Right ventricle myocardium inferior (tissue), 1 donor: ENCODE measurements at regions not wholly inside any gene's neighbourhood (a gene's known extent, or its start where the extent isn't known, plus 50 kb on each side); places are given as distances from the start of the nearest gene placed in this dataset.

Experiments used
- ATAC-seq: fragments of 200-7000 bp; cut with Tn5 transposase; one replicate; pipeline ENCODE4 v1.9.1; 2020; ENCODE audit warnings: mild to moderate bottlenecking, moderate library complexity
- DNase-seq: peaks from one replicate; pipeline ENCODE4 v3.0.0; 2021; ENCODE audit errors: missing footprints
- intact Hi-C: fragments of 100-400 bp; cut with DNase I; formaldehyde crosslinking; loops from one replicate; pipeline ENCODE4 v1.11.0; 2022
- donor health status: DM: no; HTN: yes; CAD: no; lungs with severe emphysema.

- ATAC-seq = peak; percentile 20
- intact Hi-C loops = no loop called here
- DNase-seq = no peak
Observed at GRCh38 chr9:129352146-129352865, 174.2 kb upstream of the IER5L start.

- intact Hi-C loops = no loop called here
- no peak for ATAC-seq
Observed at GRCh38 chr9:129351642-129352145, 173.6 kb upstream of the IER5L start.

GRCh38 chr9:129351058-129351641, 173.1 kb upstream of the IER5L start:
- intact Hi-C loops = no loop called here
- DNase-seq (no peak), ATAC-seq (no peak)

More at GRCh38 chr9:129351642-129352145, 173.6 kb upstream of the IER5L start:
- DNase-seq = no peak

DNA sequence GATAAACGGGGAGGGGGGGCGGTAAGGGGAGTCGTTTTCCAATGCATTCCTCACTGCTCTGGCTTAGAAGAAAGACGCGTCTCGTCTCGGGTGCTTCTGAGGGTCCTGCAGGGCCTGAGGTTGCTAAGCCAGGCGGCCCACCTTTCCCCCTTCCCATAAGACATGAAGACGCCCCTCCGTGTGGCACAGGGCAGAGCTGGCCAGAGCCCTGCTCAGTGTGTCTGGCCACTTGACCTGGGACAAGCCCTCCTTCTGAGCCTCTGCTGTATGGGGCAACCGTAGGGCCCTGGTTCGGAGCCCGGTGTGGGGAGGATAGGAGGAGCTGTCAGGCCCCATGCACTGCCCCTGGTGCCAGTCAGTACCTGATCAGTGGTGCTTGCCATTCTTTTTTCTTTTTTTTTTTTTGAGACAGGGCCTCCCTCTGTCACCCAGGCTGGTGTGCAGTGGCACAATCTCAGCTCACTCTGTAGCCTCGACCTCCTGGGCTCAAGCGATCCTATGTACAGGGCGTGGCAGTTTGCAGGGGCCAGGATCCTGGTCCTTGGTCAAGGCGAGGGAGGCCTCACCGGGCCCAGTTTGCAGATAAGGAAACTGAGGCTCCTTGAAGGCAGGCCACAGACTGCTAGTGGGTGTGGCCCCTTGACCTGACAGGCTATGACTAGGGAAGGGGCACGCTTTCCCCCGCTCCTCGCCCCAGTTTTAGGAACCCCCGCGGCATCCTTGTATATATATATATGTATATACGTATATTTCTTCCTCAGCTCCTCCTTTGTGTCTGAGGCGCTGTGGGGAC, 172.3 kb upstream of the IER5L start:
- intact Hi-C loops = no loop called here
- DNase-seq = no peak
- no peak for ATAC-seq

GRCh38 chr9:129349665-129349947, 171.5 kb upstream of the IER5L start:
- DNase-seq = no peak
- no peak for ATAC-seq
- intact Hi-C loops = no loop called here

GRCh38 chr9:129348890-129349664, 171.0 kb upstream of the IER5L start:
- DNase-seq (no peak), ATAC-seq (no peak)
- intact Hi-C loops = no loop called here

- no peak for DNase-seq
- intact Hi-C loops = no loop called here
- no peak for ATAC-seq
Observed at GRCh38 chr9:129347316-129348120, 169.5 kb upstream of the IER5L start.

DNA sequence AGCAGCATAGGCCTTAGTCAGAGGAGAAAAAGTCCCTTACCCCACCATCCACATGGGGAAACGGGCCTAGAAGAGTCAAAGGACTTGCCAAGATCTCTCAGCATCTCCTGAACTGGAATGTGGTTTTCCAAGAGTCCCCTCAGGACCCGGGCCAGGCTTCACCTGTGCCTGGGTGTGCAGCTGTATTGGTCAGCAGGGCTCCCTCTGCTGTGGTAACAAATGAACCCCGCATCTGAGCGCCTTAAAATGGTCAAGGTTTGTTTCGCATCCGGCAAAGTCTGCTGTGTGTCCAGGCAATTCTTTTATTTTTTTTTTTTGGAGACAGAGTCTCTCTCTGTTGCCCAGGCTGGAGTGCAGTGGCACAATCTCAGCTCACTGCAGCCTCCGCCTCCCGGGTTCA, 168.0 kb upstream of the IER5L start:
- DNase-seq = no peak
- intact Hi-C loops = no loop called here

DNA sequence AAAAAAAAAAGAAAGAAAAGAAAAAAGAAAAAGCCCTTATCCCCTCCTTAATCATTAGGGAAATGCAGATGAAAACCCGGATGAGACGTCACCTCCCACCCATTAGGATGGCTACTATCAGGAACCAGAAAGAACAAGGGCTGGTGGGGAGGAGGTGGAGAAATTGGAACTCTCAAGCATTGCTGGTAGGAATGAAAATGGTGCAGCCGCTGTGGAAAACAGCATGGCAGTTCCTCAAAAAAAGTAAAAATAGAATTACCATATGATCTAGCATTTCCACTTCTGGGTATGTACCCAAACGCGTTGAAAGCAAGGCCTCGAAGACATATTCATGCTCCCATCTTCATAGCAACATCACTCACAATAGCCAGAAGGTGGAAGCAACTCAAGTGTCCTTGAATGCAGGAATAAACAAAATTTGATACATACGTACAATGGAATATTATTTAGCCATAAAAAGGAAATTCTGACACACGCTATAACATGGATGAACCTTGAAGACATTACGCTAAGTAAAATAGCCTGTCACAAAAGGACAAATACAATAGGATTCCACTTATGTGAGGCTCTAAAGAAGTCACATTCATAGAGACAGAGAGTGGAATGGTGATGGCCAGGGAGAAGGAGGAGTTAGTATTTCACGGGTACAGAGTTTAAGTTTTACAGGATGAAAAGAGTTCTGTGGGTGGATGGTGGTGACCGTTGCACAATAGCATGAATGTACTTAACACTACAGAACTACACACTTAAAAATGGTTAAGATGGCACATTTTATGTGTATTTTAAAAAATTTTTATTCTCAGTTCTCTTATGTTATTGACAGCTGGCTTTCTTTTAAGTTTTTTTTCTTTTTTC, 166.8 kb upstream of the IER5L start:
- ATAC-seq (no peak), DNase-seq (no peak)
- intact Hi-C loops = no loop called here

More for the DNA sequence above, 168.0 kb upstream of the IER5L start:
- ATAC-seq = no peak

GRCh38 chr9:129343424-129344375, 165.6 kb upstream of the IER5L start:
- ATAC-seq (peak; percentile 76), DNase-seq (peak; percentile 90)
- intact Hi-C loops = no loop called here

DNA sequence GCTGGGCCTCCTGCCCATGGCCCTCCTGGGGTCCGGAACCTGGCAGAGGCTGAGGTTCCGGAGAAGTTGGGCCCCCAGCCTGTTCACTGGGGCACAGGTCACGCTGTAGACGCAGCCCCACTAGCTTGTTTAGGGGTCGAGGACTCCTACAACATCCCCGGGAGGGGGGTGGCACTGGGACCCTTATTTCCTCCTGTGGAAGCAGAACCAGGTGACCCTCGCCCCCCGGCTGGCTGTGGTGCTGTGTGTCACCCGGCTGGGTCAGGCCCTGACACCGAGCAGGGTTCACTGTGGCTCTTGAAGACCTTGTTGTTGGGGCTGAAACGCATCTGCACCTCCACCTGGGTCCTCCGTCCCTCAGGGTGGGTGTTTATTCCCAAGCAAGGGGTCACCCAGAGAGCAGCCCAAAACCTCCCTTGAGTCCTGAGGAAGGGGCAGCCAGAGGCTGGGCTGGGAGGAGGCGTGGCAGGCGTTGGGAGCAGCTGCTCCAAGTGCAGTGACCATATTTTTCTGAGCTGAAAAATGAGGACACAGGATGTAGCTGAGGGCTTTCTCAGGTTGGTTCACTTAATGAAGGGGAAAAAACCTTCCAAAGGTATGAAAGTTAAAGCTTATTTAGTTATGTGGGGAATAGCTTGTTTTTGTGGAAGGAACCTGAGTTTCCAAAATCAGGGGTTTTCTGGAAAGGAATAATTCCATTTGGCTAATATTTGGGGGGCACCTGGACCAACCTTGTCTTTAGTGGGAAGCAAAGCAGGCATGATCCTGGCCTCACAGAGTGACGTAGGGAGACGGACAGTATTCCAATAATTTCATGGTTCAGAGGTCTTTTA, 164.7 kb upstream of the IER5L start:
- no peak for DNase-seq
- no peak for ATAC-seq
- intact Hi-C loops = no loop called here

- intact Hi-C loops = no loop called here
- DNase-seq (no peak), ATAC-seq (no peak)
Observed at GRCh38 chr9:129341987-129342348, 163.9 kb upstream of the IER5L start.

GRCh38 chr9:129341171-129341986, 163.3 kb upstream of the IER5L start:
- ATAC-seq = peak; percentile 12
- no peak for DNase-seq
- intact Hi-C loops = no loop called here

DNA sequence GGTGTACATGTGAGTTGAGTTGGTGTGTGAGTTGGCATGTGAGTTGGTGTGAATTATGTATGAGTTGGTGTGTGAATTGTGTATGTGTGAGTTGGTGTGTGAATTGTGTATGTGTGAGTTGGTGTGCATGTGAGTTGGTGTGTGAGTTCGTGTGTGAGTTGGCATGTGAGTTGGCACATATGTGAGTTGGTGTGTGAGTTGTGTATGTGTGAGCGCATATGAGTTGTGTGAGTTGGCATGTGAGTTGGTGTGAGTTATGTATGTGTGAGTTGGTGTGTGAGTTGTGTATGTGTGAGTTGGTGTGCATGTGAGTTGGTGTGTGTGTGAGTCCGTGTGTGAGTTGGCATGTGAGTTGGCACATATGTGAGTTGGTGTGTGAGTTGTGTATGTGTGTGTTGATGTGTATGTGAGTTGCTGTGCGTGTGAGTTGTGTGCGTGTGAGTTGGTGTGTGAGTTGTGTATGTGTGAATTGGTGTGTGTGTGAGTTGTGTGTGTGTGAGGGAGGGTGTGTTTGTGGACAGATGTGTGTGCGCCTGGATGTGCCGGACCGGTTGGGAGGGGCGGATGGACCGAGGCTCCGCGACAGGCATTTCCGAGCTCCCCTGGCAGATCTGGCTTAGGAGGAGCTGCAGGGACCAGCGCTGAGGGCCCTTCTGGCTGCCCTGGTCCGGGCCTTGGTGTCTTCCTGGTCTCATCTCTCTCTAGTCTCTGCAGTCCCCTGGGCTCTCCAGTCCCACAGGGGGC, 162.5 kb upstream of the IER5L start:
- DNase-seq = no peak
- no peak for ATAC-seq
- intact Hi-C loops = no loop called here
